ENCODE measurements at regions not wholly inside any gene's neighbourhood (a gene's known extent, or its start where the extent isn't known, plus 50 kb on each side); places are given as distances from the start of the nearest gene placed in this dataset.

DNA sequence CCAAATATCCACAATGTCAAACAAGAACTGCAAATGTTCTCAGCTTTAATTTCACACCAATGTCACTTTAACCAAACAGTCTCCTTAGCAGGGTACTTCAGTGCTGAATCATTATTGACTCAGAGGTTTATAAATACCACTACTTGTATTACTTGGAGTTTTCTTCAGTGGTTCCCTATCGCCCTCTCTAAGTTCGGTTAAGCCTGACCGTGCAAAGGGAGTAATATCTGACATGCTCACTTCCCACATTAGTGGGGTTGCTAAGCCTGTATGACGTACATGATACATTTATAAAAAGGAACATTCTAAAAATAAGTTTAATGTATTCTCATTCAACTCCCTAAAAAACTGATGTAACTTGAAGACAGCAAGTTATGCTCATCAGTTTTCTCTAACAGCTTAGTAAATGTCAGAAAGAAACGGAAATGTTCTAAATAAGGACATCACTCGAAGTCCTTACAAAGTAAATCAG is 93.1 kb upstream of the ZC3H12C start:
- ATAC-seq (peak; percentile 18), DNase-seq (ENCODE audit: low spot score) (no peak)

GRCh38 chr11:110000850-110001249 is 92.3 kb upstream of the ZC3H12C start:
- no peak for ATAC-seq
- DNase-seq (ENCODE audit: low spot score): no peak

- ATAC-seq (no peak), DNase-seq (ENCODE audit: low spot score) (no peak)
Measured at GRCh38 chr11:110003426-110003825, 89.8 kb upstream of the ZC3H12C start.

DNA sequence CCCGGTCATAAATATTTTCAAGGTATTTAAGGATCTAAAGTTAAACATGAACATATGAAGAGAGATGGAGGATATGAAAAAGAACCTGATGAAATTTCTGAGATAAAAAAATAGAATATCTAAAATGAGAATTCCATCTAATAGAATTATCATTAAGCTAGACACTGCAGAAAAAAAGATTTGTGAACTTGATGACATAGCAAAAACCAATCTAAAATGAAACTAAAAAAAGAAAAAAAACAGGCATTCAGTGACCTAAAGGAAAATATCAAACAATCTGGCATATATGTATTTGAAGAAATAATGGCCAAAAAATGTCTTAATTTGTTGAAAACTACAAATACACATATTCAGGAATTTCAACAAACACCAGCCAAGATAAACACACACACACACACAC is 81.6 kb upstream of the ZC3H12C start:
- DNase-seq (ENCODE audit: low spot score) (no peak), ATAC-seq (no peak)

DNA sequence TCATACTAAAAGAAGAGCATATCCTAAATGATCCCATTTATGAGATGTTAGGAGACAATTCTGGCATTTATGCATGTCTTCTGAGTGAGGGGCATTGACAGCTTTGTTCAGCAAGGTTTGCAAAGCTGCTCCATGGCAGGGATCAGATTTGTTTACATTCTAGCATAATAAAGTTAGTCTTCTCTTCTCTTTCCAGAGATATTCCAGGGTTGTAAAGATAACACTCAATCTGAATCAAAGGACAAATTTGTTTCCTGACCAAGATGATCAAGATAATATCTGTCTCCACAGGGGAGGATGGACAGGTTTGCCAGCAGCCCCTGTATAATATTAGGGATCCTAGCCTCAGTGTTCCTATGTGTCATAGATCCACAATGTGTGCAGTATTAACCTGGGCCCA is 77.5 kb upstream of the ZC3H12C start:
- DNase-seq (ENCODE audit: low spot score) (no peak), ATAC-seq (no peak)

DNA sequence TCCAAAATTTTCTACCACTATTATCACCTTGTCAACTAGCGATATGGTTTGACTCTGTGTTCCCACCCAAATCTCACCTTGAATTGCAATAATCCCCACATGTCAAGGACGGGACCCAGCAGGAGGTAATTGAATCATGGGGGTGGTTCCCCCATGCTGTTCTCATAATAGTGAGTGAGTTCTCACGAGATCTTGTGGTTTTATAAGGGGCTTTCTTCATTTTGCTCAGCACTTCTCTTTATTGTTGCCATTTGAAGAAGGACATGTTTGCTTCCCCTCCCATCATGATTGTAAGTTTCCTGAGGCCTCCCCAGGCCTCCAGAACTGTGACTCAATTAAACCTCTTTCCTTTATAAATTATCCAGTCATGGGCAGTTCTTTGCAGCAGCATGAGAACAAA is 73.5 kb upstream of the ZC3H12C start:
- ATAC-seq (no peak), DNase-seq (ENCODE audit: low spot score) (no peak)

- no peak for ATAC-seq
- no peak for DNase-seq (ENCODE audit: low spot score)
Measured at GRCh38 chr11:110022548-110022947, 70.6 kb upstream of the ZC3H12C start.

DNA sequence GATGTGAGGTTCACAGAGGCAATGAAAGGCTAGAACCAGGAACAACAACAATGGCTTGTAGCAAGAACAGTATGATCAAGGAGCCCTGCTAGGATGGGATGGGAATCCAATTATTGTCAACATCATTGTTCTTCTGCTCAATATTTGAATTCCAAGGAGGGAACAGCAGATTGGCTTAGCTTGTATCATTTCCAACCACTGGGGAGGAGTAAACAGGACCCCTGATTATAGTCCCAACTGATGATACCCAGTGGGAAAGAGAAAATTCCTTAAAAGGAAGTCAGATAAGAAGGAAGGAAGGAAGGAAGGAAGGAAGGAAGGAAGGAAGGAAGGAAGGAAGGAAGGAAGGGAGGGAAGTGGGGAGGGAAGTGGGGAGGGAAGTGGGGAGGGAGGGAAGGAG is 69.5 kb upstream of the ZC3H12C start:
- ATAC-seq (no peak), DNase-seq (ENCODE audit: low spot score) (no peak)

- peak; percentile 88 for ATAC-seq
Measured at GRCh38 chr11:110026858-110027626, 66.2 kb upstream of the ZC3H12C start.

DNA sequence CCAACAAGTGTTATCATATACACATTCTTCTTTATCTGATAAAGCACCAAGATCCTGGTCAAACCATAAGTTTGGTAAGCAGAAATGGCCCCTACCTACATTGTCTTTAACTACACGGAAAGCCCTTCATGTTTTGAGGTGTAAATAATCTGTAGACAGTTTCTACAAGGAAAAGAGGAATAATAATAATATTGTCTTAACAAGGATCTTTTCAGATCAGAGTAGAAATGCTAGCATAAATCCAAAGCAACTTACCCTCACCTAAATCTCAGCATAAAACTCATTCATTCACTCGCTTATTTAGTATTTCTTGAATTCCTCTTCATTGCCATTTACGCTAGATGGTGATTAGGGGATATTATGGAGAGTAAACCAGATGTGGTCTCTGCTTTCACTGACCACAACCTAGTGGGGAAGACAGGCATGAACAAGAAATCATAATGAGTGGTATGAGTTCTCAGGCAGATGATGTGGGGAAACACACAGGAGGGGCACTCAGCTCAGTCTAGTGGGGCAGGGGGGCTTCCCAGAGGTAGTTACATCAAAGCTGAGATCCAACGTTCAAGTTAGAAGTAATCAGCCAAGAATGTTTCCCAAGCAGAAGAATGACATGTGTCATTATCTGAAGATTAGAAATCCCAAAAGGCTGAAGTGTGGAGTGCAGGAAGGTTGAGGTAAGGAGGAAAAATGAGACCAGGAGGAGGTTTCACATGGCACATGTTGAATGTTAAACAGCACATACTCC is 65.4 kb upstream of the ZC3H12C start:
- ATAC-seq (no peak), DNase-seq (ENCODE audit: low spot score) (no peak)

More at GRCh38 chr11:110026858-110027626, 66.2 kb upstream of the ZC3H12C start:
- DNase-seq (ENCODE audit: low spot score): no peak

DNA sequence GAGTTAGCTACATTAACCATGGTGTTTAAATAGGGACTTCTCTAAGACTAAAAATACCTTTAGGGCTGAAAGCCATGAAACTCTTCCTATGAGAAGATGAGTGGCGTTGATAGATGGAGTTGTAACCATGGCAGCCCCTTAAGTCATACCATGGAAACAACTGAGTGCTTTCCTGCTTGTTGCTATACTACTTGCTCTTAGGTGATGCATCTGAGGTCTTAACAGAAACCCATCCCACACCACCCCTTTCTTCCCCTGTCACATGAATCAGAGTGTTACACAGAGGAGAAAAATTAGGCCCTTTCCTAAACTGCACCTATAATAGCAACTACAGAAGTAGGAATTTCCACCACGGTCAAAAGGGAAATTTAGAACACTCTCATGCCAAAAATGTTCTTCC is 64.3 kb upstream of the ZC3H12C start:
- DNase-seq (ENCODE audit: low spot score) (no peak), ATAC-seq (no peak)

- DNase-seq (ENCODE audit: low spot score) (no peak), ATAC-seq (peak; percentile 40)
Measured at GRCh38 chr11:110029714-110030113, 63.5 kb upstream of the ZC3H12C start.

GRCh38 chr11:110031171-110031570 is 62.0 kb upstream of the ZC3H12C start:
- ATAC-seq (no peak), DNase-seq (ENCODE audit: low spot score) (no peak)

DNA sequence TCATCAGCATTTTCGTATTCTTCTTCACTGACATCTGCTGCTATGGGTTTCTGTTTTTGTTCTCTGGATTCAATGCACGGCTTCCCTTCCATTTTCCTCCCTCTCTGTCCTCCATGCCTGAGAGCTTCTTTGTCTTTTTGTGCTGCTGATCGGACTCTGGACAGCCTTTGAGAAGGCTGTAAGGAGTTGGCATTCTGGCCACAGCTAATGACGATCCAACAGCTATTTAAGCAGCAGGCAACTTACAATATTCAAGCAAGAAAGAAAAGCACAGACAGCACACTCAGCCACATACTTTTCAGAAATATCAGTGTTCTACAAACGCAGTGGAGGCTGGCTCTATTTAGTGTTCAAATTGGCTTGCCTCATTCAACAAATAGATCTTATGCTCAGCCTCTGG is 60.9 kb upstream of the ZC3H12C start:
- DNase-seq (ENCODE audit: low spot score) (no peak), ATAC-seq (no peak)

GRCh38 chr11:110032957-110033570 is 60.1 kb upstream of the ZC3H12C start:
- ATAC-seq: no peak

DNA sequence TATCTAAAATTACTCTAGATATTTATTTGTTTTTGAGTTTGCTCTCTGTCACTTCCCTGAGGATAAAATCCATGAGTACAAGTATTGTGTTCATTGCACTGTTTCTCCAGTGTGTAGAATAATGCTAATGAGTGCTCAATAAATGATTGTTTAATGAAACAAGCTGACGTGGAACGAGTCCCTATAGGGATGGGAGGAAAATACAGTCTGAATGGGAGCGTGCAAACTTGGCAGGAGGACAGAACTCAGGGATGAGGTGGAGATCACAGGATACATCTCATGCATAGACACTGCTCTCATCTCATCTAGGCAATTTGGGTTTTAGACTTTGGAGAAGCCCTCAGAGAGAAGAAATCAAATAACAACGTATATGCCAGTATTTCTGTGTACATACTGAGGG is 58.4 kb upstream of the ZC3H12C start:
- DNase-seq (ENCODE audit: low spot score) (no peak), ATAC-seq (no peak)

More at GRCh38 chr11:110032957-110033570, 60.1 kb upstream of the ZC3H12C start:
- no peak for DNase-seq (ENCODE audit: low spot score)

DNA sequence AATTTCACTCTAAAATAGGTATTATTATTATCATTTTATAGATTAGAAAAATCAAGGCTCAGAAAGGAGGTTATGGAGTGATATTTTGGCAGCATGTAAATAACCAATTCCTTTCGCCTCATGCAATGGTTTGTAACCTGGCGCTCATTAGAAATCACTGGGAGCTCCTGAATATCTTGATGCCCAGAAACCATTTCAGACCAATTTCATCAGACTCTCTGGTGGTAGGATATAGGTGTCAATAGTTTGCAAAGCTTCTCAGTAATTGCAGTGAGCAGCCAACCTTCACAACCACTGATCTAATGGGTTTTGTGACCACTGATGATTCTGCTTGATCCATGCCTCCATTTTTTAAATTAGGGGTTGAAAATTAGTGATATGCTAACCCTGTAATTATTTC is 57.8 kb upstream of the ZC3H12C start:
- DNase-seq (ENCODE audit: low spot score) (no peak), ATAC-seq (no peak)

DNA sequence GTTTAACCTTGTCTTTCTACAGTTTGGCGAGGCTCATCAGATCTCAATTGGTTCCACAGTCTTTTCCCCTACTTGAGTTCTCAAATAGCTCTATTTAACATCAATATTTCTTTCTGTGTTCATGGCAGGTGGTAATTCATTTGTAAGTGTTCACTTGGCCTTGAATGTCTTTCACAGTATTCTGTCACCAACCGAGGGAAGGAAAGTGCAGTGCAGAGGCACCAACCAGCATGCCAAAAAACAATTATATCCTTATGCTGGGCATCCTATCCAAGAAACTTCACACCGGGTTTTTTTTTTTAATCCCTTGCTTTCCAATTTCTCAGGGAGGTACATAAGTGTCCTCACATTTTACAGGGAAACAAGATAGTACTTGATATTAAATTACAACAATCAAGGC is 55.0 kb upstream of the ZC3H12C start:
- no peak for ATAC-seq

More for the DNA sequence above, 55.0 kb upstream of the ZC3H12C start:
- DNase-seq (ENCODE audit: low spot score): no peak
